ENCODE measurements at regions not wholly inside any gene's neighbourhood (a gene's known extent, or its start where the extent isn't known, plus 50 kb on each side); places are given as distances from the start of the nearest gene placed in this dataset.
A peak's percentile ranks its signal among the peaks of the same experiment; 100 is the strongest.

DNA sequence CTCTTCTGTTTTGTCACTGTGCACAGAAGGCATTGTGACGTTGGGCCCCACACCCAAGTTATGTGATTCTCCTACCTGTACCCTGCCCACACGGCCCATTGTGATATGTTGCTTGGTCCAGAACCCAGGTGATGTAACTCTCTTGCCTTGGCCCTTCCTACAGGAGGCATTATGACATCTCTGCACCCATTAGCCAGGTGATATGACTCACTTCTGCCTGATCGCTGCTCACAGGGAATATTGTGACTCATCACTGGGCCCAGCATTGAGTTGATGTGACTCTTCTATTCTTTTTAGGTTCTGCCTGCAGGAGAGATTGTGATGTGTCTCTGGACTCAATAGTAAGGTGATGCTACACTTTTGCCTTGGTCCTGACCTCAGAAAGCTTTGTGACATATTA is 65.4 kb upstream of the ZNF91 start:
- H3K27ac ChIP-seq: no peak overlapping the region
- TF ChIP-seq, protein P1, sequence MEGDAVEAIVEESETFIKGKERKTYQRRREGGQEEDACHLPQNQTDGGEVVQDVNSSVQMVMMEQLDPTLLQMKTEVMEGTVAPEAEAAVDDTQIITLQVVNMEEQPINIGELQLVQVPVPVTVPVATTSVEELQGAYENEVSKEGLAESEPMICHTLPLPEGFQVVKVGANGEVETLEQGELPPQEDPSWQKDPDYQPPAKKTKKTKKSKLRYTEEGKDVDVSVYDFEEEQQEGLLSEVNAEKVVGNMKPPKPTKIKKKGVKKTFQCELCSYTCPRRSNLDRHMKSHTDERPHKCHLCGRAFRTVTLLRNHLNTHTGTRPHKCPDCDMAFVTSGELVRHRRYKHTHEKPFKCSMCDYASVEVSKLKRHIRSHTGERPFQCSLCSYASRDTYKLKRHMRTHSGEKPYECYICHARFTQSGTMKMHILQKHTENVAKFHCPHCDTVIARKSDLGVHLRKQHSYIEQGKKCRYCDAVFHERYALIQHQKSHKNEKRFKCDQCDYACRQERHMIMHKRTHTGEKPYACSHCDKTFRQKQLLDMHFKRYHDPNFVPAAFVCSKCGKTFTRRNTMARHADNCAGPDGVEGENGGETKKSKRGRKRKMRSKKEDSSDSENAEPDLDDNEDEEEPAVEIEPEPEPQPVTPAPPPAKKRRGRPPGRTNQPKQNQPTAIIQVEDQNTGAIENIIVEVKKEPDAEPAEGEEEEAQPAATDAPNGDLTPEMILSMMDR (conservative IDR thresholded peaks at IDR 0.05; ENCODE audit: low read depth): no peak
- CTCF ChIA-PET: no interaction called here
- DNase-seq (ENCODE audit: low spot score): peak; percentile 42
- POLR2A ChIA-PET (ENCODE audit: low non-redundant PET): no interaction called here
